ENCODE measurements at regions not wholly inside any gene's neighbourhood (a gene's known extent, or its start where the extent isn't known, plus 50 kb on each side); places are given as distances from the start of the nearest gene placed in this dataset.
"Not testable (repeated sequence)": the region's sequence is repeated elsewhere in the genome, so short reads cannot be mapped to it uniquely, and the experiment has no call there.

DNA sequence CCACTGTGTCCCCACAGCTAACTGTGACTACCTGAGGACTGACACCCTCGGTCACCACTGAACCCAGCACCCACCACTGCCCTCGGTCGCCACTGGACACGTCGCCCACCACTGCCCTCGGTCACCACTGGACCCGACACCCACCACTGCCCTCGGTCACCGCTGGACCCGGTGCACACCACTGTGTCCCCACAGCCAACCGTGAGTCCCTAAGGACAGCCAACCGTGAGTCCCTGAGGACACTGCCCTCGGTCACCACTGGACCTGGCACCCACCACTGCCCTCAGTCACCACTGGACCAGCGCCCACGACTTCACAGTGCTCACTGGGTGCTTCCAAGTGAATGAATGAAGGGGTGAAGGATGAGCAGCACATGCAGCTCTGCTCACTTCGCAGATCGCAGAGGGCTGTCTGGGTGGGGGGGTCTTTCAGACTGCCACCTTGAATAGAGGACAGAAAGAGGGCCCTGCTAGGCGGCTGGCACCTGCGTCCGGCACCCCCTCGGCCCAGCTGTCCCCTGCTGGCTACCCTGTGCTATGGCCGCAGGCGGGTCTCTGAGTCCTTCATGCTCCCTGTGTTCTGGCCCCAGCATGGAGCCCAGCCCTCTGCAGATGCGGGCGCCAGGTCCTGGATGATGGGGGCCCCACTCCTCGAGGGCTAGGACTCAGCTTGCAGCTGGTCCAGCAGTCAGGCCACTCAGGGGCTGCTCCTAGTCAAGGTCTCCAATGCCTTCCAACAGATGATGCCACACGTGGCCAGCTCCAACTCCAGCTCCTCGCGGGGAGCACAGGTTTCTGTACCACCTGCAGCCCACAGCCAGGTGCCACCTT is 51.4 kb upstream of the GPC1 start:
- no peaks in the 10 kb centered on the region for H3K36me3 Mint-ChIP-seq
- DNase-seq (ENCODE audit: low spot score in 2 of 2), result no peak
- H3K27ac Mint-ChIP-seq, result no peak overlapping the region
- ATAC-seq, result no peak
- no peaks in the 10 kb centered on the region for H3K9me3 Mint-ChIP-seq

- no peak overlapping the region for H3K27ac Mint-ChIP-seq
These were observed 50.6 kb upstream of the GPC1 start for GRCh38 chr2:240384711-240385450.

DNA sequence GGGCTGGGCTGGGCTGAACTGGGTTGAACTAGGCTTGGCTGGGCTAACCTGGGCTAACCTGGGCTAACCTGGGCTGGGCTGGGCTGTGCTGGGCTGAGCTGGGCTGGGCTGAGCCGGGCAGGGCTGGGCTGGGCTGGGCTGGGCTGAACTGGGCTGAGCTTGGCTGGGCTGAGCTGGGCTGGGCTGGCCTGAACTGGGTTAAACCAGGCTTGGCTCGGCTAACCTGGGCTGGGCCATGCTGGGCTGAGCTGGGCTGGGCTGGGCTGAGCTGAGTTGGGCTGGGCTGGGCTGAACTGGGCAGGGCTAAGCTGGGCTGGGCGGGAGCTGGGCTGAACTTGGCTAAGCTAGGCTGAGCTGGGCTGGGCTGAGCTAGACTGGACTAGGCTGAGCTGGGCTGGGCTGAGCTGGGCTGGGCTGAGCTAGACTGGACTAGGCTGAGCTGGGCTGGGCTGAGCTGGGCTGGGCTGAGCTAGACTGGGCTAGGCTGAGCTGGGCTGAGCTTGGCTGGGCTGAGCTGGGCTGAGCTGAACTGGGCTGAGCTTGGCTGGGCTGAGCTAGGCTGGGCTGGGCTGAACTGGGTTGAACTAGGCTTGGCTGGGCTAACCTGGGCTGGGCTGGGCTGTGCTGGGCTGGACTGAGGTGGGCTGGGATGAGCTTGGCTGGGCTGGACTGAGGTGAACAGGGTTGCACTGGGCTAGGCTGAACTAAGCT is 49.9 kb upstream of the GPC1 start:
- not testable (repeated sequence) for H3K9me3 Mint-ChIP-seq; ATAC-seq; DNase-seq (ENCODE audit: low spot score in 2 of 2); H3K36me3 Mint-ChIP-seq
- H3K27ac Mint-ChIP-seq, result peak overlapping the region in 1 of 2 donors; percentile 34

More at GRCh38 chr2:240384711-240385450, 50.6 kb upstream of the GPC1 start:
- no peak for ATAC-seq
- no peak for DNase-seq (ENCODE audit: low spot score in 2 of 2)
- H3K36me3 Mint-ChIP-seq, result no peaks in the 10 kb centered on the region
- H3K9me3 Mint-ChIP-seq, result no peaks in the 10 kb centered on the region

Data from activated naive CD4-positive, alpha-beta T cell treated with anti-CD3 and anti-CD28 coated beads, Interleukin-2, amount 50 U/mL, for 72 hours (primary cell).